B cell (primary cell): ENCODE measurements at regions not wholly inside any gene's neighbourhood (a gene's known extent, or its start where the extent isn't known, plus 50 kb on each side); places are given as distances from the start of the nearest gene placed in this dataset.

ENCODE experiments used
- ATAC-seq: fragments of 200-7000 bp; cut with Tn5 transposase; one replicate; pipeline ENCODE4 v1.10.0; 2021; ENCODE audit warnings: low read depth, mild to moderate bottlenecking, moderate number of reproducible peaks, moderate library complexity
- CTCF ChIA-PET: fragments of 350-600 bp; sonication (Branson Sonifier 250); formaldehyde crosslinking; loops from one replicate; lab custom pipeline; 2021; ENCODE audit warnings: antibody characterized with exemption, inconsistent platforms; lab: Charles Lee
- POLR2A ChIA-PET: fragments of 350-600 bp; sonication (Branson Sonifier 250); formaldehyde crosslinking; loops from one replicate; lab custom pipeline; 2021; ENCODE audit warnings: antibody characterized with exemption; lab: Charles Lee
- DNase-seq: peaks from one replicate; pipeline ENCODE4 v3.0.0; 2013
- H2AFZ ChIP-seq: 2 replicates; pipeline ENCODE4 v1.6.1; 2012; ENCODE audit warnings: mild to moderate bottlenecking, low read depth, low read length; ENCODE audit not compliant: insufficient read depth, poor library complexity, severe bottlenecking
- H3K27ac ChIP-seq, 2 donors: 1 replicate in 1 of 2; 2 replicates in 1 of 2; pipeline ENCODE4 v1.5.1; 2012 to 2013; ENCODE audit warnings: low read length in 2 of 2, mild to moderate bottlenecking in 2 of 2, moderate library complexity in 1 of 2
- H3K27me3 ChIP-seq, 4 experiments: fragments of 200-600 bp in 1 of 4; sonication (generic) in 1 of 4; replicated peaks in 1 of 4; 1 replicate in 2 of 4; 2 replicates in 2 of 4; pipeline versions ENCODE4 v1.6.1 to v1.7.0; 2013 to 2016; ENCODE audit warnings: low read length in 3 of 4, mild to moderate bottlenecking in 2 of 4, mixed read lengths in 1 of 4, moderate library complexity in 1 of 4; ENCODE audit not compliant: insufficient read depth in 4 of 4, control insufficient read depth in 3 of 4; ENCODE audit errors: control extremely low read depth in 1 of 4
- H3K36me3 ChIP-seq, 2 experiments: replicated peaks in 1 of 2; 1 replicate in 1 of 2; 2 replicates in 1 of 2; pipeline versions ENCODE4 v1.6.1 to v1.7.1; 2013; ENCODE audit warnings: low read length in 1 of 2; ENCODE audit not compliant: insufficient read depth in 2 of 2, control insufficient read depth in 1 of 2; ENCODE audit errors: control extremely low read depth in 1 of 2, extremely low read depth in 1 of 2
- H3K4me1 ChIP-seq, 2 donors: fragments of 200-600 bp in 1 of 2; sonication (generic) in 1 of 2; 1 replicate in 1 of 2; 2 replicates in 1 of 2; pipeline versions ENCODE4 v1.5.1 to v1.6.1; 2013 to 2017; ENCODE audit warnings: low read length in 2 of 2; ENCODE audit not compliant: control insufficient read depth in 2 of 2, insufficient read depth in 2 of 2
- H3K4me2 ChIP-seq: replicated peaks from 2 replicates; pipeline ENCODE3; 2012; ENCODE audit warnings: mild to moderate bottlenecking, low read depth, low read length; ENCODE audit not compliant: poor library complexity, severe bottlenecking
- H3K4me3 ChIP-seq, 5 experiments: fragments of 200-600 bp in 1 of 5; sonication (generic) in 1 of 5; 1 replicate in 3 of 5; 2 replicates in 2 of 5; pipeline versions ENCODE4 v1.5.1 to v1.7.0; 2011 to 2016; ENCODE audit warnings: low read length in 4 of 5, mild to moderate bottlenecking in 4 of 5, low read depth in 2 of 5, control low read depth in 1 of 5, moderate library complexity in 1 of 5; ENCODE audit not compliant: insufficient read depth in 1 of 5; ENCODE audit errors: control extremely low read depth in 1 of 5, extremely low read depth in 1 of 5
- H3K79me2 ChIP-seq: fragments of 200-600 bp; sonication (generic); one replicate; pipeline ENCODE4 v1.6.0; 2016; ENCODE audit warnings: low read length; ENCODE audit not compliant: control insufficient read depth, insufficient read depth
- H3K9ac ChIP-seq: fragments of 200-600 bp; sonication (generic); 2 replicates; pipeline ENCODE4 v1.6.1; 2017; ENCODE audit warnings: mild to moderate bottlenecking, low read length, moderate library complexity
- H3K9me3 ChIP-seq, 3 donors: one replicate each; pipeline versions ENCODE4 v1.6.1 to v1.7.1; 2013; ENCODE audit warnings: low read length in 2 of 3; ENCODE audit not compliant: control insufficient read depth in 2 of 3, insufficient read depth in 1 of 3; ENCODE audit errors: control extremely low read depth in 1 of 3
- H4K20me1 ChIP-seq: 2 replicates; pipeline ENCODE4 v1.6.0; 2012; ENCODE audit warnings: mild to moderate bottlenecking, low read length; ENCODE audit not compliant: insufficient read depth, control insufficient read depth, poor library complexity, severe bottlenecking
- H3K27ac Mint-ChIP-seq: one replicate; pipeline ENCODE4 v1.8.0; 2021; ENCODE audit warnings: mixed read lengths
- H3K27me3 Mint-ChIP-seq: one replicate; pipeline ENCODE4 v1.8.0; 2021; ENCODE audit warnings: mixed read lengths
- H3K4me1 Mint-ChIP-seq: one replicate; pipeline ENCODE4 v1.8.0; 2021; ENCODE audit warnings: mixed read lengths
- H3K4me3 Mint-ChIP-seq: one replicate; pipeline ENCODE4 v1.8.0; 2021; ENCODE audit warnings: mixed read lengths
- H3K9me3 Mint-ChIP-seq: one replicate; pipeline ENCODE4 v1.8.0; 2022; ENCODE audit warnings: mixed read lengths; ENCODE audit not compliant: insufficient read depth
- EZH2 ChIP-seq: IDR thresholded peaks from 2 replicates; pipeline ENCODE4 v1.6.1; 2012; ENCODE audit warnings: borderline replicate concordance, low read depth, mild to moderate bottlenecking, moderate library complexity, low read length; ENCODE audit not compliant: insufficient read depth, poor library complexity, severe bottlenecking
- WGBS: methylation state at CpG from one replicate; pipeline ENCODE4 v1.1.5; 2013; ENCODE audit warnings: missing lambda C conversion rate; ENCODE audit not compliant: insufficient coverage; 5-methylcytosine and 5-hydroxymethylcytosine counted together
- intact Hi-C: fragments of 100-400 bp; cut with micrococcal nuclease; formaldehyde crosslinking; loops from one replicate; pipeline ENCODE4 v1.10.0; 2022
- TF ChIP-seq, protein P1 (sequence below): fragments of 200-600 bp; IDR thresholded peaks from one replicate; pipeline ENCODE4 v1.8.0; 2022; ENCODE audit warnings: antibody characterized with exemption, mild to moderate bottlenecking

DNA sequence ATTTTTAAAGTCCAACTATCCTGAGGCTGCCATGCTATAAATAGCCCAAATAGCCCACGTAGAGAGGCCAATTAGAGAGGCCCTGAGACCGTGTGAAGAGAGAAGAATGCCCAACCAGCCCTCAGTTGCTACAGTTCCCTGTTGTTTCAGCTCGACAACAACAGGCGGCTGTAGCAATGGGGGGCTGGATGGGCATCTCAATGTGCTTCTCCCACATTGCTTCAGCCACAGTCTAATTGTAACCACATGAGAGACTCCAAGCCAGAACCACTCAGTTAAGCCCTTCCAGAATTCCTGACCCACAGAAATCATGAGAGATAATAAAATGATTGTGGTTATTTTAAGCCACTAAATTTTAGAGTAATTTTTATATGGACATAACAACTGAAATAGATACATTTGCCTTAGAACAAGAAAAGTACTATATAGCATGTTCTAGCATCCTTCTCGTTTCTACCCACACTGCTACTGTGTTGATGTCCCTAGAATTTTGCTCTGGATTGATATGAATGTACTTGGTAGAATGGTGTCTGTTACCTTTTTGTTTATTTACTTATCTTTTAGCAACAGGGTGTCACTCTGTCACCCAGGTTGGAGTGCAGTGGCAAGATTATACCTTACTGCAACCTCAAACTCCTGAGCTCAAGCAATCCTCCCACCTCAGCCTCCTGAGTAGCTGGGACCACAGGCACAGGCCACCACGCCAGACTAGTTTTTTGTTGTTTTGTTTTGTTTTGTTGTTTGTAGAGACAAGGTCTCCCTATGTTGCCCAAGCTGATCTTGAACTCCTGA, 436.4 kb downstream of the BCOR start:
- Histone ChIP-seq H3K36me3 (no peaks in the 10 kb centered on the region), H4K20me1 (no peaks in the 10 kb centered on the region), H3K4me3 (no peak overlapping the region), H3K79me2 (no peaks in the 10 kb centered on the region), H3K27me3 (no peaks in the 10 kb centered on the region), H2AFZ (no peak overlapping the region), H3K27ac (no peak overlapping the region), H3K4me1 (no peaks in the 10 kb centered on the region), H3K9me3 (no peaks in the 10 kb centered on the region), H3K4me2 (no peak overlapping the region), H3K9ac (no peak overlapping the region)
- Mint-ChIP-seq H3K27ac (no peak overlapping the region), H3K9me3 (no peaks in the 10 kb centered on the region), H3K4me1 (no peaks in the 10 kb centered on the region), H3K27me3 (no peaks in the 10 kb centered on the region), H3K4me3 (no peak overlapping the region)
- TF ChIP-seq EZH2 = no peak
- TF ChIP-seq, protein P1, sequence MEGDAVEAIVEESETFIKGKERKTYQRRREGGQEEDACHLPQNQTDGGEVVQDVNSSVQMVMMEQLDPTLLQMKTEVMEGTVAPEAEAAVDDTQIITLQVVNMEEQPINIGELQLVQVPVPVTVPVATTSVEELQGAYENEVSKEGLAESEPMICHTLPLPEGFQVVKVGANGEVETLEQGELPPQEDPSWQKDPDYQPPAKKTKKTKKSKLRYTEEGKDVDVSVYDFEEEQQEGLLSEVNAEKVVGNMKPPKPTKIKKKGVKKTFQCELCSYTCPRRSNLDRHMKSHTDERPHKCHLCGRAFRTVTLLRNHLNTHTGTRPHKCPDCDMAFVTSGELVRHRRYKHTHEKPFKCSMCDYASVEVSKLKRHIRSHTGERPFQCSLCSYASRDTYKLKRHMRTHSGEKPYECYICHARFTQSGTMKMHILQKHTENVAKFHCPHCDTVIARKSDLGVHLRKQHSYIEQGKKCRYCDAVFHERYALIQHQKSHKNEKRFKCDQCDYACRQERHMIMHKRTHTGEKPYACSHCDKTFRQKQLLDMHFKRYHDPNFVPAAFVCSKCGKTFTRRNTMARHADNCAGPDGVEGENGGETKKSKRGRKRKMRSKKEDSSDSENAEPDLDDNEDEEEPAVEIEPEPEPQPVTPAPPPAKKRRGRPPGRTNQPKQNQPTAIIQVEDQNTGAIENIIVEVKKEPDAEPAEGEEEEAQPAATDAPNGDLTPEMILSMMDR = no peak
- ChIA-PET POLR2A (no interaction called here), CTCF (no interaction called here)
- ATAC-seq (no peak), DNase-seq (no peak)
- no CpG with 5 or more reads among the region's 6 CpGs for WGBS
- intact Hi-C loops = no loop called here

DNA sequence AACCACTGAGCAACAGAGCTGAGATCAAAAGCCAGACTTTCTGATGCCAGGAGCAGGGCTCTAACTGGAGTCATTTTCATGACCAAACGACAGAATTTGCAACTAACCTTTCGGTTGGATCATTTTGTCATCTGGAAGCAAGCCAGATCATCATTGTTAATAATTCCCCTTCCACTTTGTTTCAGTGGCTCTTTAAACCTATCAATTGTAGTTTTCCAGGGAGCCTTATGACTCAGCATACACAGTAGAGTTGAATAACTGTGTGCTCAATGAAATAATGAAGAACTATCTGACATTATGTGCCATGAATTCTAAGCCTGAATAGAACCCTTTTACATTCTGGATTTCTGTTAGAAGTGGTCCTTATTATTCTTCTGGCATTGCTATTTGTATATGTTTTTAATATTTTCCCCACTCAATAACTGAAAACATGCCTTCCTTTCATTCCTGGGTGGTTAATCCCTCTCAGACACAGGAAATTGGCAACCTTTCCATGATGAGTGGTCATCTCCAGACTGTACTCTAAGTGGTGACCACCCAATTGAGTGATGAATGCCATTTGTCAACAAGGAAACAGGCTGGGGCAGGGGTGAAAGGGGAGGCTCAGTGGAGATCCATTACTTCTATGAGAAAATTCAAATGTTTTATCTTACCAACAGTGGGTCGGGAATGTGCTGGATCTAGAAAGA, 431.8 kb downstream of the BCOR start:
- DNase-seq = no peak
- H3K4me3 Mint-ChIP-seq = no peak overlapping the region
- H3K27me3 Mint-ChIP-seq = peaks cover 8% of the 10 kb centered on the region
- ChIA-PET POLR2A (no interaction called here), CTCF (no interaction called here)
- no peaks in the 10 kb centered on the region for H4K20me1 ChIP-seq
- TF ChIP-seq, protein P1 = no peak
- no peak for TF ChIP-seq EZH2
- H3K4me3 ChIP-seq = no peak overlapping the region
- no peaks in the 10 kb centered on the region for H3K36me3 ChIP-seq
- no peak for ATAC-seq
- intact Hi-C loops = no loop called here
- no peak overlapping the region for H3K4me2 ChIP-seq
- no peak overlapping the region for H3K27ac ChIP-seq
- no peaks in the 10 kb centered on the region for H3K4me1 ChIP-seq
- WGBS = no CpG with 5 or more reads among the region's 3 CpGs
- H3K9me3 Mint-ChIP-seq = no peaks in the 10 kb centered on the region
- H3K27ac Mint-ChIP-seq = no peak overlapping the region
- no peak overlapping the region for H3K9ac ChIP-seq
- H3K9me3 ChIP-seq = no peaks in the 10 kb centered on the region
- no peak overlapping the region for H2AFZ ChIP-seq
- no peaks in the 10 kb centered on the region for H3K79me2 ChIP-seq
- no peaks in the 10 kb centered on the region for H3K4me1 Mint-ChIP-seq
- no peaks in the 10 kb centered on the region for H3K27me3 ChIP-seq
